ENCODE measurements at regions not wholly inside any gene's neighbourhood (a gene's known extent, or its start where the extent isn't known, plus 50 kb on each side); places are given as distances from the start of the nearest gene placed in this dataset.

DNA sequence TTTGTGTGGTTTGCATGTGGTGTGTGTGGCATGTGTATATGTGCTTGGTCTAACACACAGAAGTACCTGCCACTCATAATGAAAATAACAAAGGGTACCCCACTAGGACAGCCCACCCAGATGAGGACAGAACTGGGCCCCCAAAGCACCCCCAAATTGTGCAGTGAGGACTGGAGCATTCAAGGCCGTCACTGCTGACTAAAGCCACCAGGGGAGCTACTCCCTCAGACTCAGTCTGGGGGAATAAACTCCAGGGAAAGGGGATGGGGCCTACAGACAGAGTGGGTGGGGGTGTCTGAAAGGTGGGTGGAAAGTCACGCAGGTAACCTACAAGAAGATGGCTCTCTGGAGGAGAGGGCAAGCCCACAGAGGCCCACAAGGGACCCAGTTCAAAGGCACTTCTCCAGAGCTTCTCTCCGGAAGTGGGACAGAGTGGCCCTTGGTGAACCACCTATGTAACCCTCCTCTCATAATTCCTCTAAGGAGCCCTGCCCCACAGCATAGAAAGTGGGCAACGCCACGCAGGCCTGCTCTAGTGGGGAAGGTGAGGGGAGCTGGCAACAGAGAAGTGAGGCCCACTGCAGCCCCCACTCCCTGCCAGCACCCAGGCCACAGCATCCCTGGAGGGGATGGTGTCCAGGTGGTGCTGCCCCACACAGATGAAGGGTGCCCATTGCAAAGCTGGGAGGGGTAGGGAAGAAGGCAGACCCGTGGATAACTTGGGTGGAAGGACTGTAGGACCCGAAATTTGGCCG, 122.8 kb upstream of the MAFB start:
- TF ChIP-seq, protein P1, sequence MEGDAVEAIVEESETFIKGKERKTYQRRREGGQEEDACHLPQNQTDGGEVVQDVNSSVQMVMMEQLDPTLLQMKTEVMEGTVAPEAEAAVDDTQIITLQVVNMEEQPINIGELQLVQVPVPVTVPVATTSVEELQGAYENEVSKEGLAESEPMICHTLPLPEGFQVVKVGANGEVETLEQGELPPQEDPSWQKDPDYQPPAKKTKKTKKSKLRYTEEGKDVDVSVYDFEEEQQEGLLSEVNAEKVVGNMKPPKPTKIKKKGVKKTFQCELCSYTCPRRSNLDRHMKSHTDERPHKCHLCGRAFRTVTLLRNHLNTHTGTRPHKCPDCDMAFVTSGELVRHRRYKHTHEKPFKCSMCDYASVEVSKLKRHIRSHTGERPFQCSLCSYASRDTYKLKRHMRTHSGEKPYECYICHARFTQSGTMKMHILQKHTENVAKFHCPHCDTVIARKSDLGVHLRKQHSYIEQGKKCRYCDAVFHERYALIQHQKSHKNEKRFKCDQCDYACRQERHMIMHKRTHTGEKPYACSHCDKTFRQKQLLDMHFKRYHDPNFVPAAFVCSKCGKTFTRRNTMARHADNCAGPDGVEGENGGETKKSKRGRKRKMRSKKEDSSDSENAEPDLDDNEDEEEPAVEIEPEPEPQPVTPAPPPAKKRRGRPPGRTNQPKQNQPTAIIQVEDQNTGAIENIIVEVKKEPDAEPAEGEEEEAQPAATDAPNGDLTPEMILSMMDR (conservative IDR thresholded peaks at IDR 0.05; ENCODE audit: low read depth, low read length), result peak; percentile 40
- TF ChIP-seq EZH2 (IDR thresholded peaks at IDR 0.05; ENCODE audit: borderline replicate concordance, low read depth, low read length, poor library complexity, severe bottlenecking), result no peak

All from A673 (cell line).